Parathyroid adenoma (tissue), 2 donors: ENCODE measurements at regions not wholly inside any gene's neighbourhood (a gene's known extent, or its start where the extent isn't known, plus 50 kb on each side); places are given as distances from the start of the nearest gene placed in this dataset.

ENCODE experiments used
- H2AFZ ChIP-seq: fragments of 300-600 bp; sonication (generic); one replicate; pipeline ENCODE4 v1.7.0; 2017; ENCODE audit warnings: antibody characterized with exemption, mild to moderate bottlenecking
- H3K27ac ChIP-seq: fragments of 300-600 bp; sonication (generic); one replicate; pipeline ENCODE4 v1.7.0; 2017
- H3K27me3 ChIP-seq: fragments of 300-600 bp; sonication (generic); one replicate; pipeline ENCODE4 v1.7.0; 2017; ENCODE audit warnings: low read length; ENCODE audit not compliant: control insufficient read depth, insufficient read depth
- H3K36me3 ChIP-seq: fragments of 300-600 bp; sonication (generic); one replicate; pipeline ENCODE4 v1.7.0; 2017; ENCODE audit warnings: low read length; ENCODE audit not compliant: control insufficient read depth, insufficient read depth
- H3K4me1 ChIP-seq: fragments of 300-600 bp; sonication (generic); one replicate; pipeline ENCODE4 v1.7.0; 2017; ENCODE audit warnings: control low read depth
- H3K4me2 ChIP-seq: fragments of 300-600 bp; sonication (generic); one replicate; pipeline ENCODE4 v1.7.0; 2017; ENCODE audit warnings: low read length
- H3K4me3 ChIP-seq: fragments of 300-600 bp; sonication (generic); one replicate; pipeline ENCODE4 v1.7.0; 2017; ENCODE audit warnings: low read depth, low read length
- H3K79me2 ChIP-seq: fragments of 300-600 bp; sonication (generic); one replicate; pipeline ENCODE4 v1.7.0; 2017; ENCODE audit warnings: control low read depth
- H3K9ac ChIP-seq: fragments of 300-600 bp; sonication (generic); one replicate; pipeline ENCODE4 v1.7.0; 2017; ENCODE audit warnings: mild to moderate bottlenecking
- H3K9me3 ChIP-seq: fragments of 300-600 bp; sonication (generic); one replicate; pipeline ENCODE4 v1.7.0; 2017; ENCODE audit warnings: low read length; ENCODE audit not compliant: control insufficient read depth
- TF ChIP-seq, protein P1 (sequence below): fragments of 300-600 bp; sonication (generic); IDR thresholded peaks from one replicate; pipeline ENCODE4 v1.7.0; 2017; ENCODE audit warnings: antibody characterized with exemption, mild to moderate bottlenecking
- donor health status: primary hyperparathyroidism.

DNA sequence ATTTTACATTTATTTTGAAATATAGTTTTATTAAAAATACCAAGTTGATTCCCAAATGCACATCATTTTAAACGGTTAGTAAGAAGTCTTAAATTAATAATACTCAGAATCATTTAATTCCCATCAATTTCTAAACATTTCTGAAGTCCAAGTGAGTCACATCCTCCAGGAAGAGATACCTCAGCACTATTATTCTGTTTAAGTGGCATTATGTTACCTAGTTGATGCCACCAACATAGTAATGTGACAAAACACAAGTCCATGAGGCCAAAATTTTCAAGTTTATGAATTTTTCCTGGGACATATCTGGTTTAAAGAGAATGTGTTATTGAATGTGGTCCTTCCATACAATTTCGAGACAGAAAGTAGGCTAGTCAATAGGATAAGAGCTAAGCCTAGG is 1348.3 kb upstream of the CDH9 start:
- H2AFZ ChIP-seq, result no peak overlapping the region
- no peaks in the 10 kb centered on the region for H3K27me3 ChIP-seq
- H3K9me3 ChIP-seq, result no peaks in the 10 kb centered on the region
- no peaks in the 10 kb centered on the region for H3K79me2 ChIP-seq
- H3K4me2 ChIP-seq, result no peak overlapping the region
- no peak overlapping the region for H3K4me3 ChIP-seq
- no peaks in the 10 kb centered on the region for H3K36me3 ChIP-seq
- no peak overlapping the region for H3K9ac ChIP-seq
- no peak overlapping the region for H3K27ac ChIP-seq
- no peaks in the 10 kb centered on the region for H3K4me1 ChIP-seq
- TF ChIP-seq, protein P1, sequence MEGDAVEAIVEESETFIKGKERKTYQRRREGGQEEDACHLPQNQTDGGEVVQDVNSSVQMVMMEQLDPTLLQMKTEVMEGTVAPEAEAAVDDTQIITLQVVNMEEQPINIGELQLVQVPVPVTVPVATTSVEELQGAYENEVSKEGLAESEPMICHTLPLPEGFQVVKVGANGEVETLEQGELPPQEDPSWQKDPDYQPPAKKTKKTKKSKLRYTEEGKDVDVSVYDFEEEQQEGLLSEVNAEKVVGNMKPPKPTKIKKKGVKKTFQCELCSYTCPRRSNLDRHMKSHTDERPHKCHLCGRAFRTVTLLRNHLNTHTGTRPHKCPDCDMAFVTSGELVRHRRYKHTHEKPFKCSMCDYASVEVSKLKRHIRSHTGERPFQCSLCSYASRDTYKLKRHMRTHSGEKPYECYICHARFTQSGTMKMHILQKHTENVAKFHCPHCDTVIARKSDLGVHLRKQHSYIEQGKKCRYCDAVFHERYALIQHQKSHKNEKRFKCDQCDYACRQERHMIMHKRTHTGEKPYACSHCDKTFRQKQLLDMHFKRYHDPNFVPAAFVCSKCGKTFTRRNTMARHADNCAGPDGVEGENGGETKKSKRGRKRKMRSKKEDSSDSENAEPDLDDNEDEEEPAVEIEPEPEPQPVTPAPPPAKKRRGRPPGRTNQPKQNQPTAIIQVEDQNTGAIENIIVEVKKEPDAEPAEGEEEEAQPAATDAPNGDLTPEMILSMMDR, result no peak

DNA sequence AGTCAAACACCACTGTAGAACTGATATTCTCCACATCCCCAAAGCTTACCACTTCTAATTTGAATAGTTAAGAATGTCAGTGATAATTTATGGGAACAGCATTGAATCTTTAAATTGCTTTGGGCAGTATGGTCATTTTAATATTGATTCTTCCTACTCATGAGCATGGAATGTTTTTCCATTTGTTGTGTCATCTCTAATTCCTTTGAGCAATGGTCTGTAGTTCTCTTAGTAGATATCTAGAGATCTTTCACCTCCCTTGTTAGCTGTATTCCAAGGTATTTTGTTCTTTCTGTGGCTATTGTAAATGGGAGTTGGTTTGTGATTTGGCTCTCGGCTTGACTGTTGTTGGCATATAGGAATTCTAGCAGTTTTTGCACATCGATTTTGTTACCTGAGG is 1341.8 kb upstream of the CDH9 start:
- Histone ChIP-seq H3K9me3 (no peaks in the 10 kb centered on the region), H2AFZ (no peak overlapping the region), H3K27me3 (no peaks in the 10 kb centered on the region), H3K9ac (no peak overlapping the region), H3K4me1 (no peaks in the 10 kb centered on the region), H3K4me2 (no peak overlapping the region), H3K4me3 (no peak overlapping the region), H3K36me3 (no peaks in the 10 kb centered on the region), H3K27ac (no peak overlapping the region), H3K79me2 (no peaks in the 10 kb centered on the region)
- TF ChIP-seq, protein P1, result no peak

DNA sequence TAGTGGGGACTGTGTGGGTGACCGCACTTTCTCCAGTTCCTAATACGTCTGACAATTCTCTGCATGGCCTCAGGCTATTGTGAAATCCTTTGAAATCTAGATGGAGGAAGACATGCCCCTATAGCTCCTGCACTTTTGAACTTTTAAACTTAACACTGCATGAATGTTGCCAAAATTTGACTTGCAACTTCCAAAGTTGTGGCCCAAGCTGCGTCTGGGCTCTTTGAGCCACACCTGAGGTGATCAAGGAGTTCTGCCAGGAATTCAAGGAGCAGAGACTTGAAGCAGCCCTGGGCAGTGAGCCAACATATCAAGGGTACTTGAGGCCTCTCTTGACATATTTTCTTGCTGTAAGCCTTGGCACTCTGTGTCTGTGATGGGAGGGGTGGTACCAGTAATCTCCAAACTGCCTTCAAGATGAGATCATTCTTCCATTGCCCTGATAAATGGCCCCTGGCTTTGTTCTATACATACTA is 1336.1 kb upstream of the CDH9 start:
- Histone ChIP-seq H3K4me1 (no peaks in the 10 kb centered on the region), H3K4me2 (no peak overlapping the region)
- TF ChIP-seq, protein P1, result no peak

DNA sequence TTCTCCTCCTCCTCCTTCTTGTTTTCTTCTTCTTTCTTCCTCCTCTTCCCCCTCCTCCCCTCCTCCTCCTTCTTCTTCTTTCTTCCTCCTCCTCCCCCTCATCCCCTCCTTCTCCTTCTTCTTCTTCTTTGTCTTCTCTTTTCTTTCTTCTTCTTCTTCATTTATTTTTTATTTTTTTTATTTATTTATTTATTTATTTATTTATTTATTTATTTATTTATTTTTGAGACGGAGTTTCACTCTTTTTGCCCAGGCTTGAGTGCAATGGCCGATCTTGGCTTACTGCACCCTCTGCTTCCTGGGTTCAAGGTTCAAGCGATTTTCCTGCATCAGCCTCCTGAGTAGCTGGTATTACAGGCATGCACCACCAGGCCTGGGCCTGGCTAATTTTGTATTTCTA is 1332.5 kb upstream of the CDH9 start:
- Histone ChIP-seq H3K79me2 (no peaks in the 10 kb centered on the region), H3K4me1 (no peaks in the 10 kb centered on the region), H3K4me2 (no peak overlapping the region), H2AFZ (no peak overlapping the region), H3K27me3 (no peaks in the 10 kb centered on the region), H3K36me3 (no peaks in the 10 kb centered on the region), H3K9ac (no peak overlapping the region), H3K27ac (no peak overlapping the region), H3K9me3 (no peaks in the 10 kb centered on the region), H3K4me3 (no peak overlapping the region)
- TF ChIP-seq, protein P1, result no peak

More for the DNA sequence above, 1336.1 kb upstream of the CDH9 start:
- H3K79me2 ChIP-seq, result no peaks in the 10 kb centered on the region
- H3K9ac ChIP-seq, result no peak overlapping the region
- no peaks in the 10 kb centered on the region for H3K27me3 ChIP-seq
- no peaks in the 10 kb centered on the region for H3K9me3 ChIP-seq
- no peaks in the 10 kb centered on the region for H3K36me3 ChIP-seq
- H3K27ac ChIP-seq, result no peak overlapping the region
- H2AFZ ChIP-seq, result no peak overlapping the region
- no peak overlapping the region for H3K4me3 ChIP-seq

DNA sequence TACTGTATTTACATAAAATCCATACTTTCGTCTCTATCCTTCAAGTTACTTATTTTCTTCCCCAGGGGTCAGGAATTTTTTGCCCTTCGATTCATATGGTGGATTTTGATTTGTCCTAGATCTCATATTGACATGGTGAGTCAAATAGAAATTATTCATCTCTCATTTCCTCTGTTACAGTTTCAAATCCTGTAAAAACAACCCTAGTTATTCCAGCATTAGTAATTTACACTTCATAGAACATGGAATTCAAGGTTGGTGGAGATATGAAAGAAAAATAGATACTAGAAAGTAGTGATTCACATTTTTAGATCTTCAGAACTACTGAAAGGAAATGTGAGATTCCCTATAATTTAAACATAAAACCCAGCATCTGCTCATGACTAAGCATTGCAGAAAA is 1331.0 kb upstream of the CDH9 start:
- no peak overlapping the region for H3K4me3 ChIP-seq
- H3K79me2 ChIP-seq, result no peaks in the 10 kb centered on the region
- H3K4me2 ChIP-seq, result no peak overlapping the region
- TF ChIP-seq, protein P1, result no peak
- no peak overlapping the region for H2AFZ ChIP-seq
- no peaks in the 10 kb centered on the region for H3K27me3 ChIP-seq
- no peaks in the 10 kb centered on the region for H3K9me3 ChIP-seq
- no peaks in the 10 kb centered on the region for H3K4me1 ChIP-seq
- H3K27ac ChIP-seq, result no peak overlapping the region
- H3K9ac ChIP-seq, result no peak overlapping the region
- no peaks in the 10 kb centered on the region for H3K36me3 ChIP-seq
